ENCODE measurements at regions not wholly inside any gene's neighbourhood (a gene's known extent, or its start where the extent isn't known, plus 50 kb on each side); places are given as distances from the start of the nearest gene placed in this dataset.

- peak overlapping the region; percentile 93 for H3K27ac Mint-ChIP-seq
- no peaks in the 10 kb centered on the region for H3K9me3 Mint-ChIP-seq
- peak overlapping the region; percentile 61 for H3K4me3 Mint-ChIP-seq
- DNase-seq (ENCODE audit: extremely low spot score, unreplicated experiment) = no peak
- peaks cover 51% of the 10 kb centered on the region for H3K4me1 Mint-ChIP-seq (ENCODE audit: unreplicated experiment)
- TF ChIP-seq, protein P1, sequence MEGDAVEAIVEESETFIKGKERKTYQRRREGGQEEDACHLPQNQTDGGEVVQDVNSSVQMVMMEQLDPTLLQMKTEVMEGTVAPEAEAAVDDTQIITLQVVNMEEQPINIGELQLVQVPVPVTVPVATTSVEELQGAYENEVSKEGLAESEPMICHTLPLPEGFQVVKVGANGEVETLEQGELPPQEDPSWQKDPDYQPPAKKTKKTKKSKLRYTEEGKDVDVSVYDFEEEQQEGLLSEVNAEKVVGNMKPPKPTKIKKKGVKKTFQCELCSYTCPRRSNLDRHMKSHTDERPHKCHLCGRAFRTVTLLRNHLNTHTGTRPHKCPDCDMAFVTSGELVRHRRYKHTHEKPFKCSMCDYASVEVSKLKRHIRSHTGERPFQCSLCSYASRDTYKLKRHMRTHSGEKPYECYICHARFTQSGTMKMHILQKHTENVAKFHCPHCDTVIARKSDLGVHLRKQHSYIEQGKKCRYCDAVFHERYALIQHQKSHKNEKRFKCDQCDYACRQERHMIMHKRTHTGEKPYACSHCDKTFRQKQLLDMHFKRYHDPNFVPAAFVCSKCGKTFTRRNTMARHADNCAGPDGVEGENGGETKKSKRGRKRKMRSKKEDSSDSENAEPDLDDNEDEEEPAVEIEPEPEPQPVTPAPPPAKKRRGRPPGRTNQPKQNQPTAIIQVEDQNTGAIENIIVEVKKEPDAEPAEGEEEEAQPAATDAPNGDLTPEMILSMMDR (conservative IDR thresholded peaks at IDR 0.05) = no peak
- H3K36me3 Mint-ChIP-seq = no peaks in the 10 kb centered on the region
- peaks cover 18% of the 10 kb centered on the region for H3K27me3 Mint-ChIP-seq
Measured at GRCh38 chr10:69684020-69684980, 54.3 kb downstream of the FAM241B start.

GRCh38 chr10:69684981-69685353 is 54.9 kb downstream of the FAM241B start:
- Mint-ChIP-seq H3K9me3 (no peaks in the 10 kb centered on the region), H3K27ac (peak overlapping the region; percentile 93), H3K4me3 (peak overlapping the region; percentile 61), H3K4me1 (ENCODE audit: unreplicated experiment) (peaks cover 46% of the 10 kb centered on the region), H3K27me3 (peaks cover 13% of the 10 kb centered on the region), H3K36me3 (no peaks in the 10 kb centered on the region)
- TF ChIP-seq, protein P1 (conservative IDR thresholded peaks at IDR 0.05) = no peak
- DNase-seq (ENCODE audit: extremely low spot score, unreplicated experiment) = no peak

DNA sequence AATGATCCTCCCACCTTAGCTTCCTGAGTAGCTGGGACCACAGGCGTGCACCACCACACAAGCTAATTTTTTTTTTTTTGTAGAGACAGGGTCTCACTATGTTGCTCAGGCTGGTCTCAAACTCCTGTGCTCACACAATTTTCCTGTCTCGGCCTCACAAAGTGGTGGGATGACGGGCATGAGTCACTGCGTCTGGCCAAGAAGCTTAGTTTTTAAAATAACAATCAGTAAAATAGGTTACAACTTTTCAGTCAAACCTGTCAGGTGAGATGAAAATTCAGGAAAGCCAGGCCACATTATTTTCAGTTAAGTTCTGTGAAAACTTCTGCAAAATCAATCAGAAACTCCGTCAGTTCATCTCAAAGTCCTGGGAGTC is 55.4 kb downstream of the FAM241B start:
- no peak for DNase-seq (ENCODE audit: extremely low spot score, unreplicated experiment)
- Mint-ChIP-seq H3K4me1 (ENCODE audit: unreplicated experiment) (peaks cover 41% of the 10 kb centered on the region), H3K9me3 (peaks cover 2% of the 10 kb centered on the region), H3K27me3 (peaks cover 9% of the 10 kb centered on the region), H3K4me3 (peak overlapping the region; percentile 27), H3K27ac (peak overlapping the region; percentile 93), H3K36me3 (no peaks in the 10 kb centered on the region)
- TF ChIP-seq, protein P1 (conservative IDR thresholded peaks at IDR 0.05) = no peak

DNA sequence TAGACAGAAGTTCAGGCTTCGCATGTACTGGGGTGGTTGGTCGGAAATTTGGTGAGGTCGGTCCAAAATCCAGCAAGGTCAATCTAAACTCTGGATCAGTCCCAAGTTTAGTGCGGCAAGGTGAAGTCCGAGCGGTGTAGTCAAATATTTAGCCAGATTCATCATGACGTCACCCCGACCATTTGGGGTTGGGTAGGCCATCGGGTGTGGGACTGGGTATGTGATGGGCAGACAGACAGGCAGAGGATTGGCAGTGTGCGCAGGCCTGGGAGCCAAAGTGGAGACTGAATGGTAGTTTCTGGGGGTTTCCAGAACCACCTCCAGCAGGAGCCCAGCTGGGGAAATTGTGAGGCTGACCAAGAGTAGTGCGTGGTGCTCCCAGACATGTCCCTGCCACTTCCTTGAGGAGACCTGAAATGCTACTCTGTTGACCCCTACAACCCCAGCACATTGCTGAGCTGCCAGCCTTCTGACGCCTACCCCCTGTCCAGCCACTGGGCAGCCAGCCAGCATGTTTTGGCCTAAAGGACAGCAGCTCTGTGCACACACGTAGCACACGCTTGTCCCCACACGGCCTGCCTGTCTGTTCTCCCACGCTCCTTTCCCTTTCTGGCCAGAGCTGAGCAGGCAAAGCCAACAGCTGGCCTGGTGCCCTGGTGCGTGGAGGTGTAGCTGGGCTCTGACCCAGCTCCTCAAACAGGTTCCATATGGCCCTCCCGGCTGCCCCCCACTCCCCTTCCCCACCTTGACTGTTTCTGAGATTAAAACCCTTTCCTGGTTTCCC is 55.9 kb downstream of the FAM241B start:
- TF ChIP-seq, protein P1 (conservative IDR thresholded peaks at IDR 0.05) = no peak
- H3K36me3 Mint-ChIP-seq = no peaks in the 10 kb centered on the region
- peak overlapping the region; percentile 27 for H3K4me3 Mint-ChIP-seq
- peaks cover 38% of the 10 kb centered on the region for H3K4me1 Mint-ChIP-seq (ENCODE audit: unreplicated experiment)
- no peak for DNase-seq (ENCODE audit: extremely low spot score, unreplicated experiment)
- peak overlapping the region; percentile 93 for H3K27ac Mint-ChIP-seq
- peaks cover 4% of the 10 kb centered on the region for H3K9me3 Mint-ChIP-seq
- H3K27me3 Mint-ChIP-seq = peaks cover 7% of the 10 kb centered on the region

GRCh38 chr10:69686866-69687265 is 56.8 kb downstream of the FAM241B start:
- TF ChIP-seq, protein P1 (conservative IDR thresholded peaks at IDR 0.05) = no peak
- peak overlapping the region; percentile 24 for H3K27ac Mint-ChIP-seq

More at GRCh38 chr10:69686866-69687265, 56.8 kb downstream of the FAM241B start:
- peaks cover 4% of the 10 kb centered on the region for H3K9me3 Mint-ChIP-seq
- no peak overlapping the region for H3K4me3 Mint-ChIP-seq
- peaks cover 7% of the 10 kb centered on the region for H3K27me3 Mint-ChIP-seq
- DNase-seq (ENCODE audit: extremely low spot score, unreplicated experiment) = no peak
- H3K36me3 Mint-ChIP-seq = no peaks in the 10 kb centered on the region
- H3K4me1 Mint-ChIP-seq (ENCODE audit: unreplicated experiment) = peaks cover 38% of the 10 kb centered on the region

All from type B pancreatic cell (in vitro differentiated cells).